GM12892 (cell line): ENCODE measurements at regions not wholly inside any gene's neighbourhood (a gene's known extent, or its start where the extent isn't known, plus 50 kb on each side); places are given as distances from the start of the nearest gene placed in this dataset.

Experiments used
- POLR2A ChIP-seq: IDR thresholded peaks from 2 replicates; pipeline ENCODE4 v1.6.1; 2011; ENCODE audit warnings: low read depth, low read length, control low read depth
- POLR2AphosphoS5 ChIP-seq: IDR thresholded peaks from 2 replicates; pipeline ENCODE4 v1.6.1; 2011; ENCODE audit warnings: low read depth, low read length, control low read depth

GRCh38 chr10:29807163-29807806 lies 172.5 kb upstream of the SVIL start:
- TF ChIP-seq POLR2A (no peak), POLR2AphosphoS5 (no peak)
